Stomach (tissue), 8 donors: ENCODE measurements at regions not wholly inside any gene's neighbourhood (a gene's known extent, or its start where the extent isn't known, plus 50 kb on each side); places are given as distances from the start of the nearest gene placed in this dataset.

ENCODE experiments used
- DNase-seq, 2 donors: peaks; one replicate each; pipeline versions ENCODE4 v3.0.0 to v3.0.0-alpha.2; 2013 to 2019
- H3K27ac ChIP-seq, 5 donors: fragments of 200-600 bp in 4 of 5; sonication (generic) in 4 of 5; one replicate each; pipeline ENCODE4 v1.5.1; 2013 to 2019; ENCODE audit warnings: mild to moderate bottlenecking in 1 of 5, moderate library complexity in 1 of 5
- H3K27me3 ChIP-seq, 3 donors: fragments of 200-600 bp; sonication (generic); one replicate each; pipeline ENCODE4 v1.5.1; 2017 to 2019; ENCODE audit warnings: mixed run types in 1 of 3
- H3K36me3 ChIP-seq, 4 donors: fragments of 200-600 bp; sonication (generic); 1 replicate in 3 of 4; 2 replicates in 1 of 4; pipeline ENCODE4 v1.5.1; 2016 to 2019
- H3K4me1 ChIP-seq, 4 donors: fragments of 200-600 bp; sonication (generic); one replicate each; pipeline ENCODE4 v1.5.1; 2016 to 2019
- H3K4me3 ChIP-seq, 4 donors: fragments of 200-600 bp; sonication (generic) in 3 of 4; one replicate each; pipeline ENCODE4 v1.5.1; 2016 to 2019; ENCODE audit warnings: mild to moderate bottlenecking in 1 of 4
- H3K9me3 ChIP-seq, 4 donors: fragments of 200-600 bp; sonication (generic); one replicate each; pipeline ENCODE4 v1.5.1; 2016 to 2019
- EP300 ChIP-seq: sonication (generic); formaldehyde crosslinking; IDR thresholded peaks from one replicate; pipeline ENCODE4 v1.6.1; 2017; ENCODE audit warnings: antibody characterized with exemption
- POLR2A ChIP-seq, 4 donors: fragments of 450-650 bp; IDR thresholded peaks; one replicate each; pipeline ENCODE4 v1.6.1; 2016; ENCODE audit warnings: antibody characterized with exemption in 4 of 4, control low read depth in 2 of 4, mild to moderate bottlenecking in 1 of 4, moderate library complexity in 1 of 4
- POLR2AphosphoS5 ChIP-seq, 3 donors: sonication (generic); formaldehyde crosslinking; IDR thresholded peaks; one replicate each; pipeline ENCODE4 v1.6.1; 2016; ENCODE audit warnings: antibody characterized with exemption in 3 of 3
- WGBS, 5 donors: extraction: QIAGEN DNeasy Blood & Tissue Kit in 3 of 5; methylation state at CpG; one replicate each; pipeline versions ENCODE4 v1.1.5 to v1.1.7; 2013 to 2018; 5-methylcytosine and 5-hydroxymethylcytosine counted together
- intact Hi-C: fragments of 100-400 bp; cut with DNase I; formaldehyde crosslinking; loops from one replicate; pipeline ENCODE4 v1.15.1; 2023; ENCODE audit warnings: low total_unique reads
- TF ChIP-seq, protein P1 (sequence below), 7 experiments: fragments of 450-650 bp in 4 of 7; fragments of 200-600 bp in 3 of 7; sonication (generic) in 3 of 7; IDR thresholded peaks; one replicate each; pipeline ENCODE4 v1.5.1; 2016 to 2019; ENCODE audit warnings: antibody characterized with exemption in 7 of 7, control low read depth in 2 of 7, mild to moderate bottlenecking in 1 of 7
- donor health status: healthy with polysubstance abuse.
- donor health status: Bipolar disorder and iron deficiency.
- donor health status: healthy.

GRCh38 chr18:65422544-65423136, 328.2 kb upstream of the CDH7 start:
- intact Hi-C loops: no loop called here

GRCh38 chr18:65415098-65415497, 335.7 kb upstream of the CDH7 start:
- H3K27ac ChIP-seq: no peak overlapping the region
- no peaks in the 10 kb centered on the region for H3K9me3 ChIP-seq
- H3K27me3 ChIP-seq: no peaks in the 10 kb centered on the region
- no peaks in the 10 kb centered on the region for H3K36me3 ChIP-seq
- H3K4me3 ChIP-seq: no peak overlapping the region
- no peak for DNase-seq
- TF ChIP-seq, protein P1, sequence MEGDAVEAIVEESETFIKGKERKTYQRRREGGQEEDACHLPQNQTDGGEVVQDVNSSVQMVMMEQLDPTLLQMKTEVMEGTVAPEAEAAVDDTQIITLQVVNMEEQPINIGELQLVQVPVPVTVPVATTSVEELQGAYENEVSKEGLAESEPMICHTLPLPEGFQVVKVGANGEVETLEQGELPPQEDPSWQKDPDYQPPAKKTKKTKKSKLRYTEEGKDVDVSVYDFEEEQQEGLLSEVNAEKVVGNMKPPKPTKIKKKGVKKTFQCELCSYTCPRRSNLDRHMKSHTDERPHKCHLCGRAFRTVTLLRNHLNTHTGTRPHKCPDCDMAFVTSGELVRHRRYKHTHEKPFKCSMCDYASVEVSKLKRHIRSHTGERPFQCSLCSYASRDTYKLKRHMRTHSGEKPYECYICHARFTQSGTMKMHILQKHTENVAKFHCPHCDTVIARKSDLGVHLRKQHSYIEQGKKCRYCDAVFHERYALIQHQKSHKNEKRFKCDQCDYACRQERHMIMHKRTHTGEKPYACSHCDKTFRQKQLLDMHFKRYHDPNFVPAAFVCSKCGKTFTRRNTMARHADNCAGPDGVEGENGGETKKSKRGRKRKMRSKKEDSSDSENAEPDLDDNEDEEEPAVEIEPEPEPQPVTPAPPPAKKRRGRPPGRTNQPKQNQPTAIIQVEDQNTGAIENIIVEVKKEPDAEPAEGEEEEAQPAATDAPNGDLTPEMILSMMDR (IDR thresholded peaks at IDR 0.05): no peak
- TF ChIP-seq POLR2A (IDR thresholded peaks at IDR 0.05) (no peak), EP300 (no peak), POLR2AphosphoS5 (IDR thresholded peaks at IDR 0.05) (no peak)
- intact Hi-C loops: no loop called here
- no peaks in the 10 kb centered on the region for H3K4me1 ChIP-seq

More at GRCh38 chr18:65422544-65423136, 328.2 kb upstream of the CDH7 start:
- H3K27me3 ChIP-seq: no peaks in the 10 kb centered on the region
- H3K4me1 ChIP-seq: no peaks in the 10 kb centered on the region
- no peak overlapping the region for H3K4me3 ChIP-seq
- no peaks in the 10 kb centered on the region for H3K36me3 ChIP-seq
- no peak for TF ChIP-seq POLR2A (IDR thresholded peaks at IDR 0.05)
- no peak for TF ChIP-seq EP300
- TF ChIP-seq, protein P1 (IDR thresholded peaks at IDR 0.05): no peak
- TF ChIP-seq POLR2AphosphoS5 (IDR thresholded peaks at IDR 0.05): no peak
- no peak for DNase-seq
- no peaks in the 10 kb centered on the region for H3K9me3 ChIP-seq
- H3K27ac ChIP-seq: no peak overlapping the region
- 43 to 54% (median 48%) methylated on average over 2 of the region's 2 CpGs for WGBS, 5 donors

DNA sequence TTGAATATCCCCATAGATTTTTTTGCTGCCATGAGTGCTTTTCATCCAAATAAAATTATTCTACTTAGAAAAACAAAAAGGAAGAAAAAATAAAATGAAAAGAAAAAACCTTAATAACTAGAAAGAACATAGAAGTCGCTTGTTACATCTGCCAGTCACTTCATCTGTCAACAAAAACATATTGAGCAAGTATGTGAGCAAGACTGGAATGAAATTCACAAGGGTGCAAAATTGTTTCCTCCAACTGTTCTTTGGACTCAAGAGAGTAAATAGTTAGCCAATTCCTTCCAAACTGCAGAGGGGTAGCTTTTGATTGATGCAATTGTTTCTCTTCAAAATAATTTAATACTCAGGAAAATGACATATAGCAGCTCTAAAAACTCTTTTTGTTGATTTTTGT, 336.3 kb upstream of the CDH7 start:
- Histone ChIP-seq H3K9me3 (no peaks in the 10 kb centered on the region), H3K27ac (no peak overlapping the region), H3K27me3 (no peaks in the 10 kb centered on the region), H3K4me3 (no peak overlapping the region), H3K36me3 (no peaks in the 10 kb centered on the region), H3K4me1 (no peaks in the 10 kb centered on the region)
- 40 to 55% (median 46%) methylated on average over 1 of the region's 1 CpG for WGBS, 5 donors
- no peak for DNase-seq
- intact Hi-C loops: no loop called here
- TF ChIP-seq POLR2AphosphoS5 (IDR thresholded peaks at IDR 0.05) (no peak), POLR2A (IDR thresholded peaks at IDR 0.05) (no peak), EP300 (no peak)
- TF ChIP-seq, protein P1 (IDR thresholded peaks at IDR 0.05): no peak

DNA sequence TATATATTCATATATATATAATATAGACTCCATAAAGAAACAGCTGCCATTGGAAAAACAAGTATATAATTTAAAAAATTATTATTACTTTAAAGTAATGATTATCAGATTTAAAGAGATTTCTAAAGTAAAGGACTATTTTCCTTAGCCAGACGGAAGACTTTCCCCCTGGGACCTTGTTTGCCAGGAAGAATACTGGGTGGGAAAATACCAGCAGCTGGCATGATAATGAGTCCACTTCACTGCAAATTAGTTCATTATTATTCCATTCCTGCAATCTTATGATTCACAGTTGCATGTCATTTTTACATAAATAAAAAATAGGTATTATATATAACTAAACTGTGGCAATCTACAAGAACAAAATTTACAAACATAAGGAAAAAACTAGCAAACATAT, 339.8 kb upstream of the CDH7 start:
- no peak overlapping the region for H3K4me3 ChIP-seq
- no peaks in the 10 kb centered on the region for H3K27me3 ChIP-seq
- intact Hi-C loops: no loop called here
- no peaks in the 10 kb centered on the region for H3K4me1 ChIP-seq
- WGBS, 5 donors: 63 to 74% (median 67%) methylated on average over 1 of the region's 1 CpG
- no peak for TF ChIP-seq POLR2A (IDR thresholded peaks at IDR 0.05)
- TF ChIP-seq POLR2AphosphoS5 (IDR thresholded peaks at IDR 0.05): no peak
- TF ChIP-seq EP300: no peak
- TF ChIP-seq, protein P1 (IDR thresholded peaks at IDR 0.05): no peak
- H3K36me3 ChIP-seq: no peaks in the 10 kb centered on the region
- no peak overlapping the region for H3K27ac ChIP-seq
- no peak for DNase-seq
- no peaks in the 10 kb centered on the region for H3K9me3 ChIP-seq
